K562 (cell line): ENCODE measurements at regions not wholly inside any gene's neighbourhood (a gene's known extent, or its start where the extent isn't known, plus 50 kb on each side); places are given as distances from the start of the nearest gene placed in this dataset.

Experiments
- GABPB1 ChIP-seq: sonication (generic); formaldehyde crosslinking; IDR thresholded peaks from 2 replicates; pipeline ENCODE4 v1.8.0; 2022; ENCODE audit warnings: mild to moderate bottlenecking, missing genetic modification reagents
- SETDB1 ChIP-seq: IDR thresholded peaks from one replicate; pipeline ENCODE4 v1.6.1; 2012; ENCODE audit warnings: low read length, control low read depth, inconsistent platforms
- SIN3A ChIP-seq, 2 experiments: fragments of 150-350 bp in 1 of 2; IDR thresholded peaks; 2 replicates each; pipeline ENCODE4 v1.6.1; 2011 to 2016; ENCODE audit warnings: borderline replicate concordance in 2 of 2, low read depth in 2 of 2, low read length in 2 of 2, mild to moderate bottlenecking in 2 of 2, moderate library complexity in 2 of 2; ENCODE audit not compliant: control insufficient read depth in 1 of 2
- ZBTB17 ChIP-seq: fragments of 450-650 bp; formaldehyde crosslinking; IDR thresholded peaks from 2 replicates; pipeline ENCODE4 v1.4.0; 2020; ENCODE audit warnings: mild to moderate bottlenecking
- ZNF133 ChIP-seq: fragments of 250-450 bp; sonication (Bioruptor Pico); IDR thresholded peaks from 2 replicates; pipeline ENCODE4 v1.4.0; 2020; ENCODE audit warnings: mild to moderate bottlenecking
- ZNF778 ChIP-seq: fragments of 450-650 bp; formaldehyde crosslinking; IDR thresholded peaks from 2 replicates; pipeline ENCODE4 v1.4.0; 2020; ENCODE audit warnings: mild to moderate bottlenecking, moderate library complexity
- TF ChIP-seq, protein P1 (sequence below): sonication (generic); formaldehyde crosslinking; IDR thresholded peaks from 2 replicates; pipeline ENCODE4 v1.8.0; 2022; ENCODE audit warnings: mild to moderate bottlenecking, missing genetic modification reagents, borderline replicate concordance
- TF ChIP-seq, protein P2 (sequence below): fragments of 250-450 bp; sonication (Bioruptor Pico); IDR thresholded peaks from 2 replicates; pipeline ENCODE4 v1.4.0; 2020
- TF ChIP-seq, protein P3 (sequence below): fragments of 250-450 bp; sonication (Bioruptor Pico); IDR thresholded peaks from 2 replicates; pipeline ENCODE4 v1.9.0; 2021; ENCODE audit warnings: mild to moderate bottlenecking
- TF ChIP-seq, protein P4 (sequence below): fragments of 200-800 bp; sonication (Bioruptor generic); IDR thresholded peaks from 2 replicates; pipeline ENCODE4 v1.6.1; 2016; ENCODE audit warnings: missing genetic modification characterization, missing compliant biosample characterization
- TF ChIP-seq, protein P5 (sequence below): conservative IDR thresholded peaks from 2 replicates; pipeline ENCODE4 v1.6.1; 2011; ENCODE audit warnings: low read depth, mild to moderate bottlenecking, low read length; ENCODE audit not compliant: control insufficient read depth
- TF ChIP-seq, protein P6 (sequence below): fragments of 450-650 bp; IDR thresholded peaks from 2 replicates; pipeline ENCODE4 v1.7.1; 2018; ENCODE audit warnings: mild to moderate bottlenecking, low read depth; ENCODE audit not compliant: partially characterized antibody

DNA sequence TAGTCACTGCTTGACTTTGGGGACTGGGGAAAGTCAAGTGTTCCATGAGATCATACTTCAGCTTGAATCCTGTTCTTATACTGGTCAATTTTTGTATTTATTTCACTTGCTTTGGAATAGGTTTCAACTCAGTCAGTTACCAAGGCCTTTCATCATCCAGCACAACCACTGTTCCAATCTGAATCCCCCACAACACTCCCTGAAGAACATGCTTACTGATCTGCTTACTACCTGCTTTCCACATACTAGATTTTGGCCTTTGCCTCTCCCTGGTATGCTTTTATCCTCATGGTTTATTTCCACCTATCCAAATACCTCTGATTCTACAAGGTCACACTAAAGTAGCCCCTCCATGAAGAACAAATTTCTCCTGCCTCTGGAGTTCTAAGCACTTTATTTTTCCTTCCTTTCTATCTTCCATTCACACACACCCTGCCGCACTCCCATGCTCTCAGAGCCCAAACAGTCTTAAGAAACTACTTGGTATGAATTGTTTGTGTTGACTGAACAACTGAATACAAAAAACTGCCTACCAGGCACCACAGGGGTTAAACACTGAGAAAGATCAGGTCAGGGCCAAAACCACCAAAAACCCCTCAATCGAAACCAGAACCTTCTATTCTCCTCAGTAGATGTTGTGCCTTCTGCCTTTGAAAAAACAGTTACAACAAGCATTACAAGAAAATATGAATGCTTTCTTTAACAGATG is 178.1 kb downstream of the AVL9 start (continued):
- TF ChIP-seq, protein P1, sequence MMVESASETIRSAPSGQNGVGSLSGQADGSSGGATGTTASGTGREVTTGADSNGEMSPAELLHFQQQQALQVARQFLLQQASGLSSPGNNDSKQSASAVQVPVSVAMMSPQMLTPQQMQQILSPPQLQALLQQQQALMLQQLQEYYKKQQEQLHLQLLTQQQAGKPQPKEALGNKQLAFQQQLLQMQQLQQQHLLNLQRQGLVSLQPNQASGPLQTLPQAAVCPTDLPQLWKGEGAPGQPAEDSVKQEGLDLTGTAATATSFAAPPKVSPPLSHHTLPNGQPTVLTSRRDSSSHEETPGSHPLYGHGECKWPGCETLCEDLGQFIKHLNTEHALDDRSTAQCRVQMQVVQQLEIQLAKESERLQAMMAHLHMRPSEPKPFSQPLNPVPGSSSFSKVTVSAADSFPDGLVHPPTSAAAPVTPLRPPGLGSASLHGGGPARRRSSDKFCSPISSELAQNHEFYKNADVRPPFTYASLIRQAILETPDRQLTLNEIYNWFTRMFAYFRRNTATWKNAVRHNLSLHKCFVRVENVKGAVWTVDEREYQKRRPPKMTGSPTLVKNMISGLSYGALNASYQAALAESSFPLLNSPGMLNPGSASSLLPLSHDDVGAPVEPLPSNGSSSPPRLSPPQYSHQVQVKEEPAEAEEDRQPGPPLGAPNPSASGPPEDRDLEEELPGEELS (CRISPR knock-in tag): no peak
- no peak for TF ChIP-seq ZNF133 (CRISPR knock-in tag)
- no peak for TF ChIP-seq GABPB1
- TF ChIP-seq, protein P2, sequence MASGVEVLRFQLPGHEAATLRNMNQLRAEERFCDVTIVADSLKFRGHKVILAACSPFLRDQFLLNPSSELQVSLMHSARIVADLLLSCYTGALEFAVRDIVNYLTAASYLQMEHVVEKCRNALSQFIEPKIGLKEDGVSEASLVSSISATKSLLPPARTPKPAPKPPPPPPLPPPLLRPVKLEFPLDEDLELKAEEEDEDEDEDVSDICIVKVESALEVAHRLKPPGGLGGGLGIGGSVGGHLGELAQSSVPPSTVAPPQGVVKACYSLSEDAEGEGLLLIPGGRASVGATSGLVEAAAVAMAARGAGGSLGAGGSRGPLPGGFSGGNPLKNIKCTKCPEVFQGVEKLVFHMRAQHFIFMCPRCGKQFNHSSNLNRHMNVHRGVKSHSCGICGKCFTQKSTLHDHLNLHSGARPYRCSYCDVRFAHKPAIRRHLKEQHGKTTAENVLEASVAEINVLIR (CRISPR knock-in tag): no peak
- TF ChIP-seq SIN3A (IDR thresholded peaks at IDR 0.05; ENCODE audit: borderline replicate concordance in 2 of 2, control insufficient read depth in 1 of 2, low read depth in 2 of 2, low read length in 2 of 2): no peak
- TF ChIP-seq, protein P3, sequence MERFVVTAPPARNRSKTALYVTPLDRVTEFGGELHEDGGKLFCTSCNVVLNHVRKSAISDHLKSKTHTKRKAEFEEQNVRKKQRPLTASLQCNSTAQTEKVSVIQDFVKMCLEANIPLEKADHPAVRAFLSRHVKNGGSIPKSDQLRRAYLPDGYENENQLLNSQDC (CRISPR knock-in tag): no peak
- no peak for TF ChIP-seq ZNF778 (CRISPR knock-in tag)
- TF ChIP-seq, protein P4, sequence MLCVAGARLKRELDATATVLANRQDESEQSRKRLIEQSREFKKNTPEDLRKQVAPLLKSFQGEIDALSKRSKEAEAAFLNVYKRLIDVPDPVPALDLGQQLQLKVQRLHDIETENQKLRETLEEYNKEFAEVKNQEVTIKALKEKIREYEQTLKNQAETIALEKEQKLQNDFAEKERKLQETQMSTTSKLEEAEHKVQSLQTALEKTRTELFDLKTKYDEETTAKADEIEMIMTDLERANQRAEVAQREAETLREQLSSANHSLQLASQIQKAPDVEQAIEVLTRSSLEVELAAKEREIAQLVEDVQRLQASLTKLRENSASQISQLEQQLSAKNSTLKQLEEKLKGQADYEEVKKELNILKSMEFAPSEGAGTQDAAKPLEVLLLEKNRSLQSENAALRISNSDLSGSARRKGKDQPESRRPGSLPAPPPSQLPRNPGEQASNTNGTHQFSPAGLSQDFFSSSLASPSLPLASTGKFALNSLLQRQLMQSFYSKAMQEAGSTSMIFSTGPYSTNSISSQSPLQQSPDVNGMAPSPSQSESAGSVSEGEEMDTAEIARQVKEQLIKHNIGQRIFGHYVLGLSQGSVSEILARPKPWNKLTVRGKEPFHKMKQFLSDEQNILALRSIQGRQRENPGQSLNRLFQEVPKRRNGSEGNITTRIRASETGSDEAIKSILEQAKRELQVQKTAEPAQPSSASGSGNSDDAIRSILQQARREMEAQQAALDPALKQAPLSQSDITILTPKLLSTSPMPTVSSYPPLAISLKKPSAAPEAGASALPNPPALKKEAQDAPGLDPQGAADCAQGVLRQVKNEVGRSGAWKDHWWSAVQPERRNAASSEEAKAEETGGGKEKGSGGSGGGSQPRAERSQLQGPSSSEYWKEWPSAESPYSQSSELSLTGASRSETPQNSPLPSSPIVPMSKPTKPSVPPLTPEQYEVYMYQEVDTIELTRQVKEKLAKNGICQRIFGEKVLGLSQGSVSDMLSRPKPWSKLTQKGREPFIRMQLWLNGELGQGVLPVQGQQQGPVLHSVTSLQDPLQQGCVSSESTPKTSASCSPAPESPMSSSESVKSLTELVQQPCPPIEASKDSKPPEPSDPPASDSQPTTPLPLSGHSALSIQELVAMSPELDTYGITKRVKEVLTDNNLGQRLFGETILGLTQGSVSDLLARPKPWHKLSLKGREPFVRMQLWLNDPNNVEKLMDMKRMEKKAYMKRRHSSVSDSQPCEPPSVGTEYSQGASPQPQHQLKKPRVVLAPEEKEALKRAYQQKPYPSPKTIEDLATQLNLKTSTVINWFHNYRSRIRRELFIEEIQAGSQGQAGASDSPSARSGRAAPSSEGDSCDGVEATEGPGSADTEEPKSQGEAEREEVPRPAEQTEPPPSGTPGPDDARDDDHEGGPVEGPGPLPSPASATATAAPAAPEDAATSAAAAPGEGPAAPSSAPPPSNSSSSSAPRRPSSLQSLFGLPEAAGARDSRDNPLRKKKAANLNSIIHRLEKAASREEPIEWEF (CRISPR knock-in tag): no peak
- TF ChIP-seq, protein P5, sequence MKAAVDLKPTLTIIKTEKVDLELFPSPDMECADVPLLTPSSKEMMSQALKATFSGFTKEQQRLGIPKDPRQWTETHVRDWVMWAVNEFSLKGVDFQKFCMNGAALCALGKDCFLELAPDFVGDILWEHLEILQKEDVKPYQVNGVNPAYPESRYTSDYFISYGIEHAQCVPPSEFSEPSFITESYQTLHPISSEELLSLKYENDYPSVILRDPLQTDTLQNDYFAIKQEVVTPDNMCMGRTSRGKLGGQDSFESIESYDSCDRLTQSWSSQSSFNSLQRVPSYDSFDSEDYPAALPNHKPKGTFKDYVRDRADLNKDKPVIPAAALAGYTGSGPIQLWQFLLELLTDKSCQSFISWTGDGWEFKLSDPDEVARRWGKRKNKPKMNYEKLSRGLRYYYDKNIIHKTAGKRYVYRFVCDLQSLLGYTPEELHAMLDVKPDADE: no peak
- TF ChIP-seq ZBTB17: no peak
- TF ChIP-seq SETDB1: no peak
- TF ChIP-seq, protein P6, sequence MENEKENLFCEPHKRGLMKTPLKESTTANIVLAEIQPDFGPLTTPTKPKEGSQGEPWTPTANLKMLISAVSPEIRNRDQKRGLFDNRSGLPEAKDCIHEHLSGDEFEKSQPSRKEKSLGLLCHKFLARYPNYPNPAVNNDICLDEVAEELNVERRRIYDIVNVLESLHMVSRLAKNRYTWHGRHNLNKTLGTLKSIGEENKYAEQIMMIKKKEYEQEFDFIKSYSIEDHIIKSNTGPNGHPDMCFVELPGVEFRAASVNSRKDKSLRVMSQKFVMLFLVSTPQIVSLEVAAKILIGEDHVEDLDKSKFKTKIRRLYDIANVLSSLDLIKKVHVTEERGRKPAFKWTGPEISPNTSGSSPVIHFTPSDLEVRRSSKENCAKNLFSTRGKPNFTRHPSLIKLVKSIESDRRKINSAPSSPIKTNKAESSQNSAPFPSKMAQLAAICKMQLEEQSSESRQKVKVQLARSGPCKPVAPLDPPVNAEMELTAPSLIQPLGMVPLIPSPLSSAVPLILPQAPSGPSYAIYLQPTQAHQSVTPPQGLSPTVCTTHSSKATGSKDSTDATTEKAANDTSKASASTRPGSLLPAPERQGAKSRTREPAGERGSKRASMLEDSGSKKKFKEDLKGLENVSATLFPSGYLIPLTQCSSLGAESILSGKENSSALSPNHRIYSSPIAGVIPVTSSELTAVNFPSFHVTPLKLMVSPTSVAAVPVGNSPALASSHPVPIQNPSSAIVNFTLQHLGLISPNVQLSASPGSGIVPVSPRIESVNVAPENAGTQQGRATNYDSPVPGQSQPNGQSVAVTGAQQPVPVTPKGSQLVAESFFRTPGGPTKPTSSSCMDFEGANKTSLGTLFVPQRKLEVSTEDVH: no peak
